GM23338 (cell line): ENCODE measurements at regions not wholly inside any gene's neighbourhood (a gene's known extent, or its start where the extent isn't known, plus 50 kb on each side); places are given as distances from the start of the nearest gene placed in this dataset.

ENCODE experiments used
- ATAC-seq: fragments of 200-7000 bp; cut with Tn5 transposase; 3 replicates; pipeline ENCODE4 v1.9.1; 2020
- DNase-seq: peaks from one replicate; pipeline ENCODE4 v3.0.0-alpha.2; 2015; ENCODE audit warnings: low spot score
- H2AFZ ChIP-seq: fragments of 200-600 bp; sonication (generic); 2 replicates; pipeline ENCODE4 v1.8.0; 2016; ENCODE audit warnings: antibody characterized with exemption, mild to moderate bottlenecking, moderate library complexity
- H3F3A ChIP-seq: fragments of 200-600 bp; sonication (generic); replicated peaks from 2 replicates; pipeline ENCODE4 v1.8.0; 2017; ENCODE audit warnings: antibody characterized with exemption, mixed run types, low read depth
- H3K27ac ChIP-seq: fragments of 200-600 bp; sonication (generic); 2 replicates; pipeline ENCODE4 v1.6.1; 2016; ENCODE audit warnings: low read depth
- H3K27me3 ChIP-seq: fragments of 200-600 bp; sonication (generic); 2 replicates; pipeline ENCODE4 v1.8.0; 2016; ENCODE audit warnings: mild to moderate bottlenecking, mixed run types, moderate library complexity; ENCODE audit not compliant: insufficient read depth
- H3K36me3 ChIP-seq: fragments of 200-600 bp; sonication (generic); 2 replicates; pipeline ENCODE4 v1.8.0; 2016; ENCODE audit warnings: mild to moderate bottlenecking; ENCODE audit not compliant: insufficient read depth
- H3K4me1 ChIP-seq: fragments of 200-600 bp; sonication (generic); 2 replicates; pipeline ENCODE4 v1.8.0; 2016; ENCODE audit warnings: mild to moderate bottlenecking, moderate library complexity; ENCODE audit not compliant: insufficient read depth
- H3K4me2 ChIP-seq: fragments of 200-600 bp; sonication (generic); 2 replicates; pipeline ENCODE4 v1.7.1; 2017; ENCODE audit warnings: mixed run types
- H3K4me3 ChIP-seq: fragments of 200-600 bp; sonication (generic); 2 replicates; pipeline ENCODE4 v1.6.1; 2016; ENCODE audit warnings: mixed run types
- H3K79me2 ChIP-seq: fragments of 200-600 bp; sonication (generic); replicated peaks from 2 replicates; pipeline ENCODE4 v1.8.0; 2017; ENCODE audit warnings: mild to moderate bottlenecking; ENCODE audit not compliant: insufficient read depth
- H3K9me2 ChIP-seq: fragments of 200-600 bp; sonication (generic); 2 replicates; pipeline ENCODE4 v1.8.0; 2017; ENCODE audit not compliant: insufficient read depth
- H4K20me1 ChIP-seq: fragments of 200-600 bp; sonication (generic); replicated peaks from 2 replicates; pipeline ENCODE4 v1.8.0; 2017; ENCODE audit warnings: mild to moderate bottlenecking; ENCODE audit not compliant: insufficient read depth
- H3K27ac Mint-ChIP-seq: 2 replicates; pipeline ENCODE4 v1.8.0; 2020; ENCODE audit warnings: inconsistent platforms, mild to moderate bottlenecking, moderate library complexity, mixed read lengths
- H3K27me3 Mint-ChIP-seq: 3 replicates; pipeline ENCODE4 v1.8.0; 2022; ENCODE audit warnings: low read depth, mild to moderate bottlenecking, moderate library complexity, mixed read lengths, inconsistent platforms; ENCODE audit not compliant: insufficient read depth, poor library complexity
- H3K36me3 Mint-ChIP-seq: 3 replicates; pipeline ENCODE4 v1.8.0; 2021; ENCODE audit warnings: low read depth, mild to moderate bottlenecking, inconsistent platforms, moderate library complexity, mixed read lengths
- H3K4me1 Mint-ChIP-seq: 3 replicates; pipeline ENCODE4 v1.8.0; 2020; ENCODE audit warnings: mild to moderate bottlenecking, inconsistent platforms, mixed read lengths
- H3K4me3 Mint-ChIP-seq: 3 replicates; pipeline ENCODE4 v1.8.0; 2021; ENCODE audit warnings: moderate library complexity, mild to moderate bottlenecking, inconsistent platforms, mixed read lengths
- H3K9me3 Mint-ChIP-seq: 3 replicates; pipeline ENCODE4 v1.8.0; 2020; ENCODE audit warnings: moderate library complexity, mild to moderate bottlenecking, inconsistent platforms, mixed read lengths
- CREB1 ChIP-seq: fragments of 250-450 bp; sonication (Bioruptor Pico); IDR thresholded peaks from 2 replicates; pipeline ENCODE4 v1.5.0; 2020; ENCODE audit warnings: low read depth, mild to moderate bottlenecking, moderate library complexity
- ETS1 ChIP-seq: IDR thresholded peaks from 2 replicates; pipeline ENCODE4 v1.6.1; 2016; ENCODE audit warnings: antibody characterized with exemption
- EZH2 ChIP-seq: fragments of 200-600 bp; sonication (generic); IDR thresholded peaks from one replicate; pipeline ENCODE4 v1.8.0; 2017; ENCODE audit warnings: antibody characterized with exemption, mild to moderate bottlenecking, low read depth; ENCODE audit not compliant: unreplicated experiment
- EZH2phosphoT487 ChIP-seq: fragments of 200-600 bp; sonication (generic); IDR thresholded peaks from one replicate; pipeline ENCODE4 v1.8.1; 2018; ENCODE audit warnings: antibody characterized with exemption; ENCODE audit not compliant: unreplicated experiment
- JUNB ChIP-seq: IDR thresholded peaks from one replicate; pipeline ENCODE4 v1.6.1; 2016; ENCODE audit warnings: antibody characterized with exemption; ENCODE audit not compliant: unreplicated experiment
- NANOG ChIP-seq: IDR thresholded peaks from 2 replicates; pipeline ENCODE4 v1.6.1; 2016; ENCODE audit warnings: antibody characterized with exemption, borderline replicate concordance
- POLR2AphosphoS5 ChIP-seq: IDR thresholded peaks from 2 replicates; pipeline ENCODE4 v1.6.1; 2016; ENCODE audit warnings: antibody characterized with exemption, low read depth
- REST ChIP-seq: IDR thresholded peaks from one replicate; pipeline ENCODE4 v1.6.1; 2018; ENCODE audit warnings: antibody characterized with exemption; ENCODE audit not compliant: unreplicated experiment
- STAT1 ChIP-seq: IDR thresholded peaks from one replicate; pipeline ENCODE4 v1.6.1; 2016; ENCODE audit warnings: antibody characterized with exemption; ENCODE audit not compliant: unreplicated experiment
- ZNF114 ChIP-seq: fragments of 250-450 bp; sonication (Bioruptor Pico); IDR thresholded peaks from 2 replicates; pipeline ENCODE4 v1.5.0; 2020; ENCODE audit warnings: mild to moderate bottlenecking, moderate library complexity
- ZNF331 ChIP-seq: fragments of 250-450 bp; sonication (Bioruptor Pico); IDR thresholded peaks from 2 replicates; pipeline ENCODE4 v1.5.0; 2020; ENCODE audit warnings: low read depth, mild to moderate bottlenecking, moderate library complexity
- ZNF462 ChIP-seq: fragments of 250-450 bp; sonication (Bioruptor Pico); IDR thresholded peaks from 2 replicates; pipeline ENCODE4 v1.5.0; 2020; ENCODE audit warnings: mild to moderate bottlenecking, moderate library complexity

- Histone ChIP-seq H3K4me1 (no peaks in the 10 kb centered on the region), H4K20me1 (no peaks in the 10 kb centered on the region), H3F3A (no peaks in the 10 kb centered on the region), H2AFZ (no peak overlapping the region), H3K27ac (no peak overlapping the region), H3K79me2 (no peaks in the 10 kb centered on the region), H3K4me3 (no peak overlapping the region), H3K9me2 (no peaks in the 10 kb centered on the region), H3K27me3 (no peaks in the 10 kb centered on the region), H3K4me2 (no peak overlapping the region), H3K36me3 (no peaks in the 10 kb centered on the region)
- Mint-ChIP-seq H3K27ac (no peak overlapping the region), H3K4me3 (no peak overlapping the region), H3K9me3 (no peaks in the 10 kb centered on the region), H3K4me1 (no peaks in the 10 kb centered on the region), H3K27me3 (peaks cover 7% of the 10 kb centered on the region), H3K36me3 (no peaks in the 10 kb centered on the region)
- ATAC-seq (no peak), DNase-seq (no peak)
- TF ChIP-seq CREB1 (CRISPR knock-in tag) (no peak), REST (no peak), STAT1 (no peak), JUNB (no peak), NANOG (no peak), ZNF462 (no peak), POLR2AphosphoS5 (no peak), EZH2 (no peak), ZNF114 (CRISPR knock-in tag) (no peak), ETS1 (no peak), ZNF331 (no peak), EZH2phosphoT487 (no peak)
These were observed 62.8 kb upstream of the C5orf58 start for GRCh38 chr5:170169996-170170395.
